ENCODE measurements at regions not wholly inside any gene's neighbourhood (a gene's known extent, or its start where the extent isn't known, plus 50 kb on each side); places are given as distances from the start of the nearest gene placed in this dataset.

- DNase-seq = no peak
- no peak overlapping the region for H3K27ac ChIP-seq (ENCODE audit: insufficient read length, low read depth, low read length)
- H3K4me1 Mint-ChIP-seq = 0 out of 4 replicates have a peak, but pooled peaks cover 0 to 3% of the 10 kb centered on the region in 2 experiments
- H3K56ac ChIP-seq (ENCODE audit: insufficient read length, low read depth, low read length) = no peak overlapping the region
- no peak overlapping the region for H2AK5ac ChIP-seq (ENCODE audit: insufficient read length, low read length)
- no peak overlapping the region for H2BK15ac ChIP-seq (ENCODE audit: low read depth, low read length)
- no peak overlapping the region for H2BK12ac ChIP-seq (ENCODE audit: insufficient read length, low read depth, low read length)
- no peak overlapping the region for H2AFZ ChIP-seq (ENCODE audit: low read length)
- H3K23me2 ChIP-seq (ENCODE audit: insufficient read length, low read depth, low read length, poor library complexity, severe bottlenecking) = no peaks in the 10 kb centered on the region
- no peak overlapping the region for H4K8ac ChIP-seq (replicated peaks; ENCODE audit: insufficient read length, low read depth, low read length)
- H3K79me2 ChIP-seq (ENCODE audit: insufficient read depth, low read length) = no peaks in the 10 kb centered on the region
- no peaks in the 10 kb centered on the region for H4K20me1 ChIP-seq (ENCODE audit: control insufficient read depth, insufficient read depth, insufficient read length)
- no peak overlapping the region for H3K14ac ChIP-seq (ENCODE audit: insufficient read depth, low read length)
- H2BK120ac ChIP-seq (ENCODE audit: low read depth, low read length, poor library complexity, severe bottlenecking) = no peak overlapping the region
- H3T11ph ChIP-seq (ENCODE audit: low read length) = no peak overlapping the region
- H3K9me3 ChIP-seq (ENCODE audit: control insufficient read depth, low read depth, low read length) = no peaks in the 10 kb centered on the region
- no peak overlapping the region for H3K9ac ChIP-seq (ENCODE audit: extremely low read depth, insufficient read length, low read length)
- WGBS (ENCODE audit: extremely low coverage, insufficient read length, low lambda C conversion rate) = no CpG with 5 or more reads among the region's 3 CpGs
- H3K27me3 ChIP-seq (ENCODE audit: insufficient read depth, low read length) = no peaks in the 10 kb centered on the region
- H3K27ac Mint-ChIP-seq = no peak overlapping the region
- H2BK5ac ChIP-seq (ENCODE audit: insufficient read length, low read length) = no peak overlapping the region
- no peaks in the 10 kb centered on the region for H3K36me3 Mint-ChIP-seq (ENCODE audit: insufficient read depth in 1 of 3, low read depth in 3 of 3)
- H2BK20ac ChIP-seq (ENCODE audit: low read depth, low read length, poor library complexity, severe bottlenecking) = no peak overlapping the region
- no peak overlapping the region for H3K4me2 ChIP-seq (ENCODE audit: insufficient read depth, insufficient read length, low read length)
- H3K18ac ChIP-seq (ENCODE audit: insufficient read length, low read depth, low read length) = no peak overlapping the region
- H3K4me3 Mint-ChIP-seq = no peak overlapping the region
- H4K91ac ChIP-seq (ENCODE audit: insufficient read length, low read depth, low read length) = no peak overlapping the region
- no peak overlapping the region for H4K5ac ChIP-seq (ENCODE audit: insufficient read length, low read depth, low read length)
- no peaks in the 10 kb centered on the region for H3K9me3 Mint-ChIP-seq
- H3K23ac ChIP-seq (ENCODE audit: insufficient read length, low read depth, low read length) = no peak overlapping the region
- no peaks in the 10 kb centered on the region for H3K27me3 Mint-ChIP-seq (ENCODE audit: low read depth)
- H3K4ac ChIP-seq (ENCODE audit: low read depth, low read length) = no peak overlapping the region
- no peaks in the 10 kb centered on the region for H3K4me1 ChIP-seq (ENCODE audit: insufficient read depth, low read length)
- TF ChIP-seq CTCF (conservative IDR thresholded peaks at IDR 0.05) = no peak
- H3K79me1 ChIP-seq (ENCODE audit: insufficient read depth, low read depth, low read length, poor library complexity, severe bottlenecking) = no peaks in the 10 kb centered on the region
These were observed 247.9 kb upstream of the ARHGAP20 start for GRCh38 chr11:110960167-110960566.
